A673 (cell line): ENCODE measurements at regions not wholly inside any gene's neighbourhood (a gene's known extent, or its start where the extent isn't known, plus 50 kb on each side); places are given as distances from the start of the nearest gene placed in this dataset.

Source experiments
- BruUV-seq: library from RNA; stranded (reverse); fragments of 400-500 nt; replicated peaks from 2 replicates; lab custom pipeline; 2021; lab: Mats Ljungman, UMichigan
- CTCF ChIA-PET: fragments of 300-600 bp; sonication (Branson Sonifier 250); formaldehyde crosslinking; loops from one replicate; lab custom pipeline; 2022; ENCODE audit warnings: antibody characterized with exemption; lab: Charles Lee
- POLR2A ChIA-PET: fragments of 300-600 bp; sonication (Branson Sonifier 250); formaldehyde crosslinking; loops from one replicate; lab custom pipeline; 2022; ENCODE audit warnings: antibody characterized with exemption; ENCODE audit not compliant: low non-redundant PET; lab: Charles Lee
- DNase-seq: peaks from one replicate; pipeline ENCODE4 v3.0.0-alpha.2; 2015; ENCODE audit warnings: low spot score
- H3K27ac ChIP-seq: fragments of 200-600 bp; sonication (generic); 2 replicates; pipeline ENCODE4 v1.5.1; 2016; ENCODE audit warnings: mixed run types, low read depth, mild to moderate bottlenecking, mixed read lengths, antibody characterized with exemption, low read length; ENCODE audit not compliant: poor library complexity, severe bottlenecking
- H3K27me3 ChIP-seq: fragments of 200-600 bp; sonication (generic); replicated peaks from 2 replicates; pipeline ENCODE4 v1.6.1; 2017; ENCODE audit warnings: mixed run types, low read depth, mild to moderate bottlenecking, mixed read lengths, antibody characterized with exemption, low read length; ENCODE audit not compliant: insufficient read depth, poor library complexity
- H3K36me3 ChIP-seq: fragments of 200-600 bp; sonication (generic); 2 replicates; pipeline ENCODE4 v1.6.1; 2016; ENCODE audit warnings: mixed run types, mild to moderate bottlenecking, mixed read lengths, antibody characterized with exemption, low read length; ENCODE audit not compliant: insufficient read depth, poor library complexity, severe bottlenecking
- H3K4me1 ChIP-seq: fragments of 200-600 bp; sonication (generic); 2 replicates; pipeline ENCODE4 v1.6.1; 2017; ENCODE audit warnings: mixed run types, mild to moderate bottlenecking, mixed read lengths, antibody characterized with exemption, low read length; ENCODE audit not compliant: insufficient read depth, poor library complexity, severe bottlenecking
- H3K4me3 ChIP-seq: fragments of 200-600 bp; sonication (generic); 2 replicates; pipeline ENCODE4 v1.5.1; 2016; ENCODE audit warnings: low read depth, mixed run types, mild to moderate bottlenecking, mixed read lengths, low read length; ENCODE audit not compliant: poor library complexity, severe bottlenecking
- H3K9me3 ChIP-seq: fragments of 200-600 bp; sonication (generic); 2 replicates; pipeline ENCODE4 v1.6.1; 2016; ENCODE audit warnings: mixed run types, low read depth, mild to moderate bottlenecking, mixed read lengths, antibody characterized with exemption, low read length; ENCODE audit not compliant: poor library complexity, severe bottlenecking
- EZH2 ChIP-seq: fragments of 200-600 bp; sonication (generic); IDR thresholded peaks from 2 replicates; pipeline ENCODE4 v1.6.1; 2017; ENCODE audit warnings: borderline replicate concordance, low read depth, mild to moderate bottlenecking, mixed read lengths, antibody characterized with exemption, low read length; ENCODE audit not compliant: poor library complexity, severe bottlenecking
- intact Hi-C: fragments of 100-400 bp; cut with micrococcal nuclease; formaldehyde crosslinking; loops from one replicate; pipeline ENCODE4 v1.10.0; 2022; ENCODE audit not compliant: unreplicated experiment
- TF ChIP-seq, protein P1 (sequence below): fragments of 300-800, 200-600 bp; sonication (generic); conservative IDR thresholded peaks from 2 replicates; pipeline ENCODE4 v1.5.1; 2017; ENCODE audit warnings: low read depth, mild to moderate bottlenecking, antibody characterized with exemption, low read length, moderate library complexity, mixed read lengths

DNA sequence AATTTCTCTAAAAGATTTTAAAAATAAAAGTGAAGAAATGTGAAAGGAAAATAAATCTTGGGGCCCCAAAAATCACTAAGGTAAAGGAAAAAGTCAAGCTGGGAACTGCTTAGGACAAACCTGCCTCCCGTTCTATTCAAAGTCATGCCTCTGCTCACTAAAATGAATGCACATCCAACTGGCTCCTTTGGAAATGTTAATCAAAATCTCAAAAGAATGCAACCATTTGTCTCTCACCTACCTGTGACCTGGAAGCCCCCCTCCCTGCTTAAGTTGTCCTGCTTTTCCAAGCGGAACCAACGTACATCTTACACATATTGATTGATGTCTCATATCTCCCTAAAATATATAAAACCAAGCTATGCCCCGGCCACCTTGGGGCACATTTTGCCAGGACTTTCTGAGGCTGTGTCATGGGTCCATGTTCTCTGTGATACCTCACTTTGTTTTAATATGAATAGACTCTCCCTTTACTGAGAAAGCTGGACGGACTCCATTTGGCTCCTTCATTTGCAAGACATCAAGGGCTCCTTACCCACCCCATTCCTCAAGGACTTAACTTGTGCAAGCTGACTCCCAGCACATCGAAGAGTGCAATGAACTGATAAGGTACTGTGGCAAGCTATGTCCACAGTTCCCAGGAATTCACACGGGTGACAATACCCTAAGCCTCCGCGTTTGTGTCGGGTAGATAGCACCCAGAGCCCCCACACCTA is 164.3 kb downstream of the SMC2 start:
- intact Hi-C loops = no loop called here
- Histone ChIP-seq H3K4me3 (no peak overlapping the region), H3K27ac (no peak overlapping the region), H3K9me3 (peaks cover 12% of the 10 kb centered on the region), H3K27me3 (no peaks in the 10 kb centered on the region), H3K36me3 (no peaks in the 10 kb centered on the region), H3K4me1 (no peaks in the 10 kb centered on the region)
- ChIA-PET CTCF (no interaction called here), POLR2A (no interaction called here)
- BruUV-seq = no TSS peak
- no peak for DNase-seq
- TF ChIP-seq, protein P1, sequence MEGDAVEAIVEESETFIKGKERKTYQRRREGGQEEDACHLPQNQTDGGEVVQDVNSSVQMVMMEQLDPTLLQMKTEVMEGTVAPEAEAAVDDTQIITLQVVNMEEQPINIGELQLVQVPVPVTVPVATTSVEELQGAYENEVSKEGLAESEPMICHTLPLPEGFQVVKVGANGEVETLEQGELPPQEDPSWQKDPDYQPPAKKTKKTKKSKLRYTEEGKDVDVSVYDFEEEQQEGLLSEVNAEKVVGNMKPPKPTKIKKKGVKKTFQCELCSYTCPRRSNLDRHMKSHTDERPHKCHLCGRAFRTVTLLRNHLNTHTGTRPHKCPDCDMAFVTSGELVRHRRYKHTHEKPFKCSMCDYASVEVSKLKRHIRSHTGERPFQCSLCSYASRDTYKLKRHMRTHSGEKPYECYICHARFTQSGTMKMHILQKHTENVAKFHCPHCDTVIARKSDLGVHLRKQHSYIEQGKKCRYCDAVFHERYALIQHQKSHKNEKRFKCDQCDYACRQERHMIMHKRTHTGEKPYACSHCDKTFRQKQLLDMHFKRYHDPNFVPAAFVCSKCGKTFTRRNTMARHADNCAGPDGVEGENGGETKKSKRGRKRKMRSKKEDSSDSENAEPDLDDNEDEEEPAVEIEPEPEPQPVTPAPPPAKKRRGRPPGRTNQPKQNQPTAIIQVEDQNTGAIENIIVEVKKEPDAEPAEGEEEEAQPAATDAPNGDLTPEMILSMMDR = no peak
- TF ChIP-seq EZH2 = no peak

DNA sequence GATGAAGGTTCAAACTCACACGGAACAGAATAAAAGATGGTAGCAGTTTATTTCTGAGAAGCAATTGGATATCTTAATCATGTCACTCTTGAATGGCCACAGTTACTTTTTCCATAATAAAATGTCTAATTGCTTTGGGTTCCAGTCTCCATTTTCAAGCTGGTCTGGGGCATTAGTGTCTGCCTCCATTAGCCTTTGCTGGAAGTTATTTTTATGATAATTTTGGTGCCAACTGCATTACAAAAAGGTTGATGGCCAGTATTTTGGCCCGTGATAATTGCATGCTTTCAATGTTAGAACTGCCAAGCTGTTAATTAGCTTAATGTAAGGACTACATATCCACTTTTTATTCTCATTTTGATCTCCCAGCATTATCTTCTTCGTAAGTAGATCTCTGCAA is 165.9 kb downstream of the SMC2 start:
- H3K27ac ChIP-seq = no peak overlapping the region
- intact Hi-C loops = no loop called here
- H3K36me3 ChIP-seq = no peaks in the 10 kb centered on the region
- H3K4me3 ChIP-seq = no peak overlapping the region
- no peak for TF ChIP-seq EZH2
- TF ChIP-seq, protein P1 = no peak
- no TSS peak for BruUV-seq
- H3K27me3 ChIP-seq = no peaks in the 10 kb centered on the region
- DNase-seq = no peak
- POLR2A ChIA-PET = no interaction called here
- H3K9me3 ChIP-seq = peaks cover 5% of the 10 kb centered on the region
- CTCF ChIA-PET = no interaction called here
- no peaks in the 10 kb centered on the region for H3K4me1 ChIP-seq

DNA sequence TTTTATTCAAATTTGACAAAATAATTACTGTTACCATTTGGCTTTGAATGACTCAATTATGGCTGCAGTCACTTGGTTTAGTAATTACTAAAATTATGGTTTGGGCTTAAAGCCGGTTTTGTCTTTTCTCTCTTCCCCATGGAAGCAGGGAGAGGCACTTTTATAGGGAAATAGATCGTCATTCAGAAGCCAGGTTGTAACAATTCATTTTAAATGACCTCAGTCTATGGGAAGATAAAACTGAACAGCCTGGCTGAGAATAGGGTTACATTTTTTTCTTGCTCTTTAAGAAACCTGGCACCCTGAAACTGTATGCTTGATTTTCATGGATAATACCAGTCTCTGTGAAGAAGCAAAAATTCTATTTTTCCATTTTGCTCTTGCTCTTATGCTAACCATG is 169.8 kb downstream of the SMC2 start:
- no TSS peak for BruUV-seq
- CTCF ChIA-PET = no interaction called here

More for the DNA sequence above, 169.8 kb downstream of the SMC2 start:
- H3K4me3 ChIP-seq = no peak overlapping the region
- H3K9me3 ChIP-seq = no peaks in the 10 kb centered on the region
- DNase-seq = no peak
- H3K27ac ChIP-seq = no peak overlapping the region
- intact Hi-C loops = no loop called here
- POLR2A ChIA-PET = no interaction called here
- H3K4me1 ChIP-seq = no peaks in the 10 kb centered on the region
- H3K36me3 ChIP-seq = no peaks in the 10 kb centered on the region
- H3K27me3 ChIP-seq = no peaks in the 10 kb centered on the region
- TF ChIP-seq EZH2 = no peak
- TF ChIP-seq, protein P1 = no peak
